CD4-positive, alpha-beta T cell treated with Interleukin-2 at 100 ng/mL for 4 hours (primary cell): ENCODE measurements at regions not wholly inside any gene's neighbourhood (a gene's known extent, or its start where the extent isn't known, plus 50 kb on each side); places are given as distances from the start of the nearest gene placed in this dataset.

Experiments
- DNase-seq: peaks from one replicate; pipeline ENCODE4 v3.0.0-alpha.2; 2020; ENCODE audit warnings: low spot score

DNA sequence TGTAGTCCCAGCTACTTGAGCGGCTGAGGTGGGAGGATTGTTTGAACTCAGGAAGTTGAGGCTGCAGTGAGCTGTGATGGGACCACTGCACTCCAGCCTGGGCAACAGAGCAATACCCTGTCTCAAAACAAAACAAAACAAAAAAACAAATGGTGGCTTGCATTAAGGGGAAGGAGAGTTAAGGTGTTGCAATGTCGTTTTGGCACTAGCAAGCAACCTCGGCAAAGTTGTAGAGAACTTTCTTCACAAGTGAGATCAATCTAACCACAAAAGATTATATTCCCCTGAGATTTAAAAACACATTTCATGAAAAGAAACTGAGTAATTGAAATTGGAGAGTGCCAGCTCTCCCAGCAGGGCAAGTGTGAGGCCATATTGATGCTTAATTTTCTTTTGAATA lies 153.7 kb downstream of the KLF5 start:
- no peak for DNase-seq

GRCh38 chr13:73210218-73210883 lies 151.5 kb downstream of the KLF5 start:
- no peak for DNase-seq

DNA sequence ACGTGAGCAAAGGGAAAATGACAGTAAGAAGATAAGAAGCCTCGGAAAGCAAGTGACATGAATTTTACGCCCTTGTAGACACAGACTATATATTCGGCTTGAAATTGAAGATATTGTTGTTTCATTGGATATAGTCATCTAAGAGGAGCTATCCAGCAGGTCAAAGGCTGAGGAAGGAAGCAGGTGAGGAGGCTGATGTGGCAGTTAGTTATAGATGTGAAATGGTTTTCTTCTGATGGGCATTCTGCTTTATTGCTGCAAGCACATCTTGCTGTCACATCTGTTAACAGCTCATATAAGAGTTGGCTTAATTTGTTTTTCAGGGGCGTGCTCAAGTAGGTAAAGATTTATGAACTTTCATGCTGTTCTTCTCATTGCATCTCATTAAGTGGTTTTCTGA lies 146.1 kb downstream of the KLF5 start:
- DNase-seq, result no peak

GRCh38 chr13:73201626-73202025 lies 142.8 kb downstream of the KLF5 start:
- no peak for DNase-seq

DNA sequence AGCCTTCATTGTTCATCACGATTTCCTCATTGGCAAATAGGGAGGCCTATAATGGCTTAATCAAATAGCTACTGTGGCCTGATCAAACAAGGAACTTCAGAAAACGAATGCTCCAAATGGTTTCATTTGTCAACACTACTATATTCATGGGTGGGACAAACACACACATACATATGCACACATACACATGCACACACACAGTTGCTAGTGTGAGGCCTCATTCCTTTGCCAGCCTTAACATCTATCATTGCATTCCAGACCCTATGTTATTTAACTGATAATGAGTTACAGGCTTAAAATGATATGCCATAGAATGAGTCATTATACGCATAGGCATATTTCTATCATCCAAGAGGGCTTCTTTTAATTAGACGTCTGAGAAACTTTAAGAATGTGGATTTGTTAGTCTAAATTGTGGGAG lies 140.2 kb downstream of the KLF5 start:
- no peak for DNase-seq

- no peak for DNase-seq
Measured at GRCh38 chr13:73195091-73195490, 136.3 kb downstream of the KLF5 start.

DNA sequence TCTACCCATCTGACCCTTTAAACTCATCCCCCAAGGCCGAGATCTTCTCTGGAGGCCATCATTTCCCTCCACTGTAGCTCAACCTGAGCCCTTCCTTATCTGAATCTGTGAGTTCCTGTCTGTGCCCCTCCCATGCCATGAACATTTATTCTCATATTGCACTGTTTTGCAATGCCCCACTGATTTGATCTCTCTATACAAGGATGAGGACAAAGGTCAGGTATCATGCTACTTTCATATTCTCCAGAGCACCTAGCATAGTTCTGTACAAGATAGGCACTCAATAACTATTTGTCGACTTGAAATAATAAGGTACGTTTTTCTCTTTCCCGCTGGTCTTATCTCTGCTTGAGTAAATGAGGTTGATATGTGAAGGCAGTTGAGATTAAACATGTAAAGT lies 135.5 kb downstream of the KLF5 start:
- no peak for DNase-seq

DNA sequence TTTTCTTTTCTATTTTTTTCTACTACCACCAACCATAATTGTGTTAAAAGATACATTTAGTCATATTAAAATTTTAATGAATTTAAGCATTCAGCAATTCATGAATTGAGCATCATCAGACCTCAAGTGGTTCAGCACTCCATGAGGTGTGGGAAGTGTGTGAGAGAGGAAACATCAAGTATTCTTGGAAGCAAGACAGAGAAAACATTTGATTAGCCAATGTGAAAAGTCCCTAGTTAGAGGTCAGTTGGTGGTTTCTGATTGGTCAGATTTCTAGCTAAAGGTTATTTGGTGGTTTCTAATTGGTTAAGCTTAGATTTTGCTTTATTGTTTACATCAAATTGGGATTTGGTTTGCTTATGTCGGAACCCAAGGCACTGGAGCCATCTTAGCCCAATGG lies 134.7 kb downstream of the KLF5 start:
- no peak for DNase-seq

- DNase-seq, result no peak
Measured at GRCh38 chr13:73190477-73190876, 131.7 kb downstream of the KLF5 start.

- no peak for DNase-seq
Measured at GRCh38 chr13:73189776-73190175, 131.0 kb downstream of the KLF5 start.

DNA sequence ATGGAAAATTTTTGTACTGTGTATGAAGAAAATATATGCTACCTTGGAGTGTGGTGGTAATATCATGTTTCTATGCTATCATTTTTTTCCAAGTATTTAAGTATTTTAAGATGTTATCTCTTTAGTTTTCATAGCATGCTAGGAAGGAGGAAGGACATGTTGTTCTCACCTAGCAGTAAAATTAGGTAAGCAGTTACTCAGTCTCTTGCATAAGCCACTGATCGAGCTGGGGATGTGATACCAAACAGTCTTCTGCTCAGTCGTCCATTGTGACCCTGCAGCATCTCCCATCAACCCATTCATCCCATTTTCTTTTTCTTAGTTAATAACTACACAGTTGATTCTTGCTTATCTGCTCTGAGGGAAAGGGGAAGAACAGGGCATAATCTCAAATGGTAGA lies 130.6 kb downstream of the KLF5 start:
- no peak for DNase-seq

DNA sequence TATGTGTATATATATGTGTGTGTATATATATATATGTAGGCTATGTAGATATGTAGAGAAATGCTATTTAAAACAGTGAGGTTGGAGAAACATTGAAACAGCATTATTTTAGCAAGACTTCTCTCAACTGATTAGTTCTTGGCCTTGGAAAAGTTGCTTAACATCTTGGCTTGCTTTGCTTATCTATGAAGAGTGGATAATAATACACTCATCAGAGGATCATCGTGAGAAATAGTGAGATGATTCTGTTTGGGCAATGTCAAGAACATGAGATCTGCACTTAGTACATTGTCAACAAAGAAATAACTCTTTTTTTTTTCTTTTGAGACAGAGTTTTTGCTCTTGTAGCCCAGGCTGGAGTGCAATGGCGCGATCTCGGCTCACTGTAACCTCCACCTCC lies 128.3 kb downstream of the KLF5 start:
- no peak for DNase-seq

- DNase-seq, result no peak
Measured at GRCh38 chr13:73179650-73180274, 121.0 kb downstream of the KLF5 start.

- no peak for DNase-seq
Measured at GRCh38 chr13:73177916-73178565, 119.2 kb downstream of the KLF5 start.

DNA sequence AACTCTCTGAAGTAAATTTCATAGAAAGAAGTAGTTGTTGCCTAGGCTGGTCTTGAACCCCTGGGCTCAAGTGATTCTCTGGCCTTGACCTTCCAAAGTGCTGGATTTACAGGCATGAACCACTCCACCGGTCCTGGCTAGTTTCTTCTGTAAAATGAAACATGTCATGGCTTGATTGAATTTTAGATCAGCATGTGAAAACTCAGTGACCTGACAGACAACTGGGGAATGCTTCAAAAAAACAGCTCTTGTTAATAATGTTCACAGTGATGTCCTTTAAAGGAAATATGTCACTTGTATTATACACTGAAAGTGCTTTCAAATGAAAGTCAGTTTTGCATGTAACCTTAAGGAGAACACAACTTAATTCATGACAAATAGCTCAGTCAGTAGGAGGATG lies 118.2 kb downstream of the KLF5 start:
- DNase-seq, result no peak

DNA sequence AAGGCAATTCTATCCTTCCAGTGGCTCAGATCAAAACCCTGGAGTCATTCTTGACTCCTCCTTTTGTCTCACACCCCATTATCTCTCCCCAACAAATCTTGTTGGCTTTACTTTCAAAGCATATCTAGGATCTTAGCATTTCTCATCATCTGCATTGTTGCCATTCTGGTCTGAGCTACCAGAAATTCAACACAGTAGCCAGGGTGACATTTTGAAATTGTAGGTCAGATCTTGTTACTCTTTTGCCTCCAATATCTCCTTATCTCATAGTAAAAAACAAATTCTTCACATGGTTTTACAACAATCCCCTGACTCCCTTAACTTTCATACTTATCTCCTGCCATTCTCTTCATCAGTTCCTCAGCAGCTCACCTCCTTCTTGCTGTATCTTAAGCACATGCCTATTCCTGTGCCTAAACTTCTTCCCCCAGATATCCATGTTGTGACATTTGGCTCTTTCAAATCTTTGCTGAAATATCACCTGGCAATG lies 115.8 kb downstream of the KLF5 start:
- no peak for DNase-seq

GRCh38 chr13:73173279-73173811 lies 114.5 kb downstream of the KLF5 start:
- DNase-seq, result no peak

DNA sequence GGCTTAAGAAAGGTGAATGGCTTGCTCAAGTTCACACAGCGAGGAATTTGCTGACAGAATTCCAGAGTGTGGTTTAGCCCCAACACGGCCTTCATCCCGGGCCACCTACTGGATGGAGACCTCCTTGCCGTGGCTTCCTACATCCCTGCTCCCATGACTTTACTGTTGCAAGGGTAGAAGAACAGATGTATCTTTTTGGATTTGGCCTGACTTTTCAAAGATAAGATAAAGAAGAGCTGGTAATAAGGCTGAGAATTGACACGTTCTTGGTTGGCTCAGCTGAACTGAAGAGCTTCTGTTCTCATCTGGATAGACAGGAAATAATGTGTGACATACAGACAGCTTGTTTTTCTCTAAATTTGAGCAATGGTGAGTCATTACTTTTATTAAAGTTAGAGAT lies 113.1 kb downstream of the KLF5 start:
- DNase-seq, result no peak

DNA sequence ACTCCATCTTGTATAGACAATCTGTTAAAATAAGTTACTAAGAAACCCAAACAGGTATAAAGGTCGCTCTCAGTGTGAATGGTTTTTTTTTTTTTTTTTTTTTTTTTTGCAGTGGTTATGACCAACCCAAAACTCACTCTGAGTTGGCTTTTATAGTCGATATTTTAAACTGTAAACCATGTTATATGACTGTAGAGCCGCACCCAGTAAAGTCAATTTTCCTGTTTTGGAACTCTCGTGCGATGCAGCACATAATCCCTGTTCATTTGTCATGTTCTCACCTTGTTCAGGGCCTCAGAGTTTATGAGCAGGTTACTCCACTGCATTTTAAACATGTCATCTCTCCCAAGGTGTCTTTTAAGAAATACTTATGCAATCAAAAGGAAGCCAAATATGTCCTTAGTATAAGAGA lies 112.5 kb downstream of the KLF5 start:
- no peak for DNase-seq

DNA sequence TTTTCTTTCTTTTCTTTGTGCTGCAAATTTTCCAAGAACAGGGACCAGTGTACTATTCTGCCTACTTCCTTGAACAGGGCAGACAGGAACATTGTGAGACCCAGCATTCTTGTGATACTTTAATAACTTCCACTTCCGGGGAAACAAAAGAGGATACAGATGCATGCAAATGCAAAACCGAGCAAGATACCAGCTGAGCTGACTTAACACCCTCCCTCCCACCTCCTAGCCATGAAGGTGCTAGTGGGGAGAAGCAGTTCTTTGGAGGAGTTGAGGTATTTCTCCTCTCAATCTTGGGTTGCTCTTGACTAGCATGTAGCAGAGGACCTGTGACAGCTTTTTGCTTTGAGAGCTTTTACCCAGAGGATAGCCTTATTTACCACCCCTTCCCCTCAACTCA lies 111.2 kb downstream of the KLF5 start:
- no peak for DNase-seq

- DNase-seq, result no peak
Measured at GRCh38 chr13:73168953-73169401, 110.2 kb downstream of the KLF5 start.

DNA sequence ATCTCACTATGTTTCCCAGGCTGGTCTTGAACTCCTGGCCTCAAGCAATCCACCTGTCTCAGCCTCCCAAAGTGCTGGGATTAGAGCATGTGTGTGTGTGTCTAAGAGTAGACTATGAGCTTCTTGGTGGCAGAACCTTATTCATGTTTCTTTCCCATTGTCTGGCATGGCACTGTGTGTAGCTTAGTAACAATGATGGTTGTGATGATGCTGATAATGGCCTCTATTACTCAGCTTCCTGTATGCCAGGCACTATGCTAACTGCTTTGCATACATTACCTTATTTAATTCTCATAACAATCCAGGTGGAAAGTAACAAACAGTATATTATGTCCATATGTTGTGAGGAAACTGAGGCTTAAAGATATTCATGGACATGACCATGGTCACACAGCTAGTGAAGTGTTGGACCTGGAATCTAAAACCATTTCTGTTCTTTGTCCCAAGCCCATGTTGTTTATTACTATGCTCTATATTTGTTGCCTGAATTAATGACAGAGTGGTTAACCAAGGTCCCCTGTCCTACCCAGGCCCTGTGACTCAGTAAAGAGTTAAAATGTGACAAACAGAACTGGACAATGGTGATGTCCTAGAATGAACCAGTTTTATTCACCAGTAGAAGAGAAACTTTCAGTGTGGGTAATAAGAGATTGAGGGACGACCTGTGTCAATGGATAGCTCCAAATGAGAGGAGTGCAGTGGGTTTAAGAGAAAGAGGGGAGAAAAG lies 109.6 kb downstream of the KLF5 start:
- no peak for DNase-seq
